A549 (cell line): ENCODE measurements at regions not wholly inside any gene's neighbourhood (a gene's known extent, or its start where the extent isn't known, plus 50 kb on each side); places are given as distances from the start of the nearest gene placed in this dataset.

Experiments
- BHLHE40 ChIP-seq: IDR thresholded peaks from 2 replicates; pipeline ENCODE4 v1.6.1; 2012; ENCODE audit warnings: low read depth, low read length, inconsistent platforms
- CBX2 ChIP-seq: fragments of 200-600 bp; sonication (generic); IDR thresholded peaks from 2 replicates; pipeline ENCODE4 v1.6.1; 2016; ENCODE audit warnings: low read depth, mild to moderate bottlenecking, borderline replicate concordance
- CEBPB ChIP-seq, 2 experiments: fragments of >200 bp in 1 of 2; sonication (Bioruptor Twin) in 1 of 2; formaldehyde crosslinking in 1 of 2; IDR thresholded peaks; 2 replicates each; pipeline ENCODE4 v1.6.1; 2012 to 2016
- EP300 ChIP-seq, 2 experiments: fragments of >200 bp; sonication (Bioruptor Twin); formaldehyde crosslinking; IDR thresholded peaks; 2 replicates in 1 of 2; 3 replicates in 1 of 2; pipeline ENCODE4 v1.6.1; 2016 to 2017
- JUN ChIP-seq, 2 experiments: fragments of >200 bp; sonication (Bioruptor Twin); formaldehyde crosslinking; IDR thresholded peaks; 2 replicates in 1 of 2; 3 replicates in 1 of 2; pipeline ENCODE4 v1.6.1; 2016 to 2017
- KDM5A ChIP-seq: fragments of 200-600 bp; sonication (generic); IDR thresholded peaks from 2 replicates; pipeline ENCODE4 v1.6.1; 2016; ENCODE audit warnings: antibody characterized with exemption, mild to moderate bottlenecking
- NPAS2 ChIP-seq: fragments of 250-450 bp; sonication (Bioruptor Pico); IDR thresholded peaks from 2 replicates; pipeline ENCODE4 v1.8.0; 2022; ENCODE audit warnings: mild to moderate bottlenecking, moderate library complexity, borderline replicate concordance
- POLR2A ChIP-seq: IDR thresholded peaks from 2 replicates; pipeline ENCODE4 v1.6.1; 2012; ENCODE audit warnings: mild to moderate bottlenecking, low read length
- POLR2AphosphoS2 ChIP-seq: conservative IDR thresholded peaks from 2 replicates; pipeline ENCODE4 v1.6.1; 2012; ENCODE audit warnings: low read length, improper control_type of control experiment, inconsistent platforms
- RAD21 ChIP-seq, 2 experiments: fragments of >200 bp in 1 of 2; sonication (Bioruptor Twin) in 1 of 2; formaldehyde crosslinking in 1 of 2; IDR thresholded peaks in 1 of 2; conservative IDR thresholded peaks in 1 of 2; 2 replicates in 1 of 2; 3 replicates in 1 of 2; pipeline ENCODE4 v1.6.1; 2012 to 2018; ENCODE audit warnings: inconsistent platforms in 1 of 2
- ZC3H11A ChIP-seq: fragments of 450-650 bp; IDR thresholded peaks from 2 replicates; pipeline ENCODE4 v1.6.1; 2014; ENCODE audit warnings: antibody characterized with exemption, mild to moderate bottlenecking
- TF ChIP-seq, protein P1 (sequence below): fragments of >200 bp; sonication (Bioruptor Twin); formaldehyde crosslinking; IDR thresholded peaks from 3 replicates; pipeline ENCODE4 v1.5.1; 2016
- TF ChIP-seq, protein P2 (sequence below): fragments of >200 bp; sonication (Bioruptor Twin); formaldehyde crosslinking; IDR thresholded peaks from 3 replicates; pipeline ENCODE4 v1.6.1; 2016
- TF ChIP-seq, protein P3 (sequence below): IDR thresholded peaks from 2 replicates; pipeline ENCODE4 v1.6.1; 2012

DNA sequence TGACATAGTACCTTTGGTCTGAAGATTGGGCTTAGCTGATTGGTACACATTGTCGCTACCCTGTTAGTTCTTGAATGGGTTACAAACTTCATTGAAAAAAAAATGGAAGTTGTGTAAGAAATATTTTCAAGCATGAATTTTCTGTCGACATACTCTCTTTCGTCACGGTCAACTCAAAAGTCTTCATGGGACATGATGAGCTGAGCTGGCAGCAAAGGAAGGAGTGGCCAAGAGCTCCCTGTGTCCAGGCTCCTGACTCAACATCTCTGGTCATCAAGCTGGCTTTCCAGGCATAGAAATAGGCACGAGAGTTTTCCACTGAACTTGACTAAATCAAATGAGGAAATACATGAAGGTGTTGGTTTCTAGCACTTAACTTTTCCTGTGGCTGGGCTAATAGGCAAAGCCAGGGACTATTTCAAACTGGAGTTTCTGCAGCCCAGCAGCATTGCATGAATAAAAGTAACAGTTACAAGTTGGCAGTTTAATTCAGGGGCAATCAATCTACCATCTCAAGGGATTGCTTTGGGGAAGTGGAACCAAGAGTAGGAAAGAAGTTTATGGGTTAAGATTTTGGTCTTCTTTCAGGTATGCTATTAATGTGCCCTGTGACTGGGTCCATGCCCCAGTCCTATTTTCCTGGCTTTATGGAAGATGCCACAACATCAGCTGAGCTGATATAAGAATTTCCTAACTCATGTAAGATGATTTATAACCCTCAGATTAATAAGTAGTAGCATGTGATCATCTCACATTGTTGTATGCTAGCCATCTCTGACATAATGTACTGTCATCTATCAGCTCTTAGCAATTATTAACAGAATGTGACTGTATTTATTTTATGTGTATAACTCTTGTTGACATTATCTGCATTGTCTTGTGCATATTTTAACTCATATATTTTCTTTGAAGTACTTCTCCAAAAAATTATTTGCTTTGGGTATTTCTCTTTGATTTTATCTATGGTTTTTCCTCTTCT is 385.8 kb downstream of the DLEU7 start:
- TF ChIP-seq, protein P1, sequence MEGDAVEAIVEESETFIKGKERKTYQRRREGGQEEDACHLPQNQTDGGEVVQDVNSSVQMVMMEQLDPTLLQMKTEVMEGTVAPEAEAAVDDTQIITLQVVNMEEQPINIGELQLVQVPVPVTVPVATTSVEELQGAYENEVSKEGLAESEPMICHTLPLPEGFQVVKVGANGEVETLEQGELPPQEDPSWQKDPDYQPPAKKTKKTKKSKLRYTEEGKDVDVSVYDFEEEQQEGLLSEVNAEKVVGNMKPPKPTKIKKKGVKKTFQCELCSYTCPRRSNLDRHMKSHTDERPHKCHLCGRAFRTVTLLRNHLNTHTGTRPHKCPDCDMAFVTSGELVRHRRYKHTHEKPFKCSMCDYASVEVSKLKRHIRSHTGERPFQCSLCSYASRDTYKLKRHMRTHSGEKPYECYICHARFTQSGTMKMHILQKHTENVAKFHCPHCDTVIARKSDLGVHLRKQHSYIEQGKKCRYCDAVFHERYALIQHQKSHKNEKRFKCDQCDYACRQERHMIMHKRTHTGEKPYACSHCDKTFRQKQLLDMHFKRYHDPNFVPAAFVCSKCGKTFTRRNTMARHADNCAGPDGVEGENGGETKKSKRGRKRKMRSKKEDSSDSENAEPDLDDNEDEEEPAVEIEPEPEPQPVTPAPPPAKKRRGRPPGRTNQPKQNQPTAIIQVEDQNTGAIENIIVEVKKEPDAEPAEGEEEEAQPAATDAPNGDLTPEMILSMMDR: no peak
- TF ChIP-seq POLR2AphosphoS2 (no peak), BHLHE40 (no peak), EP300 (IDR thresholded peaks at IDR 0.05) (no peak), CBX2 (no peak), RAD21 (conservative IDR thresholded peaks at IDR 0.05 in 1 of 2, IDR thresholded peaks at IDR 0.05 in 1 of 2) (no peak), JUN (IDR thresholded peaks at IDR 0.05) (no peak), NPAS2 (CRISPR knock-in tag) (no peak), CEBPB (IDR thresholded peaks at IDR 0.05) (no peak), KDM5A (no peak), ZC3H11A (no peak), POLR2A (no peak)
- TF ChIP-seq, protein P2, sequence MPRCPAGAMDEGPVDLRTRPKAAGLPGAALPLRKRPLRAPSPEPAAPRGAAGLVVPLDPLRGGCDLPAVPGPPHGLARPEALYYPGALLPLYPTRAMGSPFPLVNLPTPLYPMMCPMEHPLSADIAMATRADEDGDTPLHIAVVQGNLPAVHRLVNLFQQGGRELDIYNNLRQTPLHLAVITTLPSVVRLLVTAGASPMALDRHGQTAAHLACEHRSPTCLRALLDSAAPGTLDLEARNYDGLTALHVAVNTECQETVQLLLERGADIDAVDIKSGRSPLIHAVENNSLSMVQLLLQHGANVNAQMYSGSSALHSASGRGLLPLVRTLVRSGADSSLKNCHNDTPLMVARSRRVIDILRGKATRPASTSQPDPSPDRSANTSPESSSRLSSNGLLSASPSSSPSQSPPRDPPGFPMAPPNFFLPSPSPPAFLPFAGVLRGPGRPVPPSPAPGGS: no peak
- TF ChIP-seq, protein P3, sequence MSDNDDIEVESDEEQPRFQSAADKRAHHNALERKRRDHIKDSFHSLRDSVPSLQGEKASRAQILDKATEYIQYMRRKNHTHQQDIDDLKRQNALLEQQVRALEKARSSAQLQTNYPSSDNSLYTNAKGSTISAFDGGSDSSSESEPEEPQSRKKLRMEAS: no peak
